Erythroblast (primary cell): ENCODE measurements at regions not wholly inside any gene's neighbourhood (a gene's known extent, or its start where the extent isn't known, plus 50 kb on each side); places are given as distances from the start of the nearest gene placed in this dataset.

Experiments
- GATA1 ChIP-seq: IDR thresholded peaks from 2 replicates; pipeline ENCODE4 v1.6.1; 2011; ENCODE audit warnings: low read depth, mild to moderate bottlenecking, control low read depth, low read length, moderate library complexity
- POLR2A ChIP-seq: IDR thresholded peaks from 2 replicates; pipeline ENCODE4 v1.6.1; 2011; ENCODE audit warnings: mild to moderate bottlenecking, low read length

- TF ChIP-seq POLR2A = no peak
- no peak for TF ChIP-seq GATA1
Measured at GRCh38 chr6:164563924-164564323, 745.5 kb downstream of the C6orf118 start.
